T-helper 17 cell (primary cell): ENCODE measurements at regions not wholly inside any gene's neighbourhood (a gene's known extent, or its start where the extent isn't known, plus 50 kb on each side); places are given as distances from the start of the nearest gene placed in this dataset.

ENCODE experiments used
- ATAC-seq: fragments of 150-1000 bp; cut with Tn5 transposase; 2 replicates; pipeline ENCODE4 v1.10.0; 2021; ENCODE audit warnings: mild to moderate bottlenecking, moderate library complexity
- DNase-seq, 3 donors: peaks; one replicate each; pipeline versions ENCODE4 v3.0.0 to v3.0.0-alpha.2; 2020 to 2021
- H3K9me3 ChIP-seq: one replicate; pipeline ENCODE4 v1.7.0; 2013; ENCODE audit warnings: low read length, mild to moderate bottlenecking; ENCODE audit not compliant: control insufficient read depth, poor library complexity, severe bottlenecking
- H3K27ac Mint-ChIP-seq: one replicate; pipeline ENCODE4 v1.8.0; 2022; ENCODE audit warnings: mild to moderate bottlenecking, moderate library complexity, mixed read lengths
- H3K27me3 Mint-ChIP-seq: one replicate; pipeline ENCODE4 v1.8.0; 2022; ENCODE audit warnings: mixed read lengths
- H3K36me3 Mint-ChIP-seq: one replicate; pipeline ENCODE4 v1.8.0; 2022; ENCODE audit warnings: low read depth, mixed read lengths
- H3K4me1 Mint-ChIP-seq: one replicate; pipeline ENCODE4 v1.8.0; 2022; ENCODE audit warnings: mild to moderate bottlenecking, mixed read lengths
- H3K4me3 Mint-ChIP-seq: one replicate; pipeline ENCODE4 v1.8.0; 2022; ENCODE audit warnings: mild to moderate bottlenecking, moderate library complexity, mixed read lengths

- no peak overlapping the region for H3K27ac Mint-ChIP-seq
- H3K4me1 Mint-ChIP-seq, result peaks cover 2% of the 10 kb centered on the region
These were observed 177.2 kb downstream of the NR4A2 start for GRCh38 chr2:156155319-156155718.

DNA sequence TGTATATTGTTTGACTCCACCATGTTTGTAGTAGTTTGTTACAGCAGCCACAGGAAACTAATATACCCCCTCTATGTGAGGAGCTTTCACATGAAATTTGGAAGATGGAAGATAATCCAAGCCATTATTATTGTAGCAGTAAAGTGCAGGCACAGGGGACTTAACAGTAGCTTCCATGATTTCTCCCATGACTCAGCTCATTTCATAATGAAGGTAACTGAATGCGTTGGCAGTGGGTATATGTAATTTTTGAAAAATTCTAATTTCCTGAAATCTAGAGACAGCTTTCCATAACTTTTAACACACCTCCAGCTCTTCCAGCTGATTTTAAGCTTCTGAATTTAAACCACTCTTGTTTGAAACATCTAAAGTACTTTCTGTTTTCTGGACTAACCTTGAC lies 181.2 kb downstream of the NR4A2 start:
- ATAC-seq, result no peak
- Mint-ChIP-seq H3K36me3 (peaks cover 2% of the 10 kb centered on the region), H3K27me3 (peaks cover 11% of the 10 kb centered on the region), H3K4me3 (no peak overlapping the region), H3K4me1 (peaks cover 2% of the 10 kb centered on the region), H3K27ac (no peak overlapping the region)
- DNase-seq, result no peak
- no peaks in the 10 kb centered on the region for H3K9me3 ChIP-seq

More at GRCh38 chr2:156155319-156155718, 177.2 kb downstream of the NR4A2 start:
- no peak for ATAC-seq
- H3K36me3 Mint-ChIP-seq, result no peaks in the 10 kb centered on the region
- no peak overlapping the region for H3K4me3 Mint-ChIP-seq
- H3K27me3 Mint-ChIP-seq, result peaks cover 16% of the 10 kb centered on the region
- DNase-seq, result no peak
- H3K9me3 ChIP-seq, result no peaks in the 10 kb centered on the region

- H3K4me1 Mint-ChIP-seq, result no peaks in the 10 kb centered on the region
- ATAC-seq (no peak), DNase-seq (no peak)
- no peaks in the 10 kb centered on the region for H3K9me3 ChIP-seq
- no peak overlapping the region for H3K4me3 Mint-ChIP-seq
- H3K27me3 Mint-ChIP-seq, result peaks cover 10% of the 10 kb centered on the region
- H3K27ac Mint-ChIP-seq, result no peak overlapping the region
- peaks cover 2% of the 10 kb centered on the region for H3K36me3 Mint-ChIP-seq
These were observed 184.8 kb downstream of the NR4A2 start for GRCh38 chr2:156147594-156148330.

- ATAC-seq (no peak), DNase-seq (no peak)
- no peaks in the 10 kb centered on the region for H3K9me3 ChIP-seq
These were observed 186.5 kb downstream of the NR4A2 start for GRCh38 chr2:156145976-156146375.

DNA sequence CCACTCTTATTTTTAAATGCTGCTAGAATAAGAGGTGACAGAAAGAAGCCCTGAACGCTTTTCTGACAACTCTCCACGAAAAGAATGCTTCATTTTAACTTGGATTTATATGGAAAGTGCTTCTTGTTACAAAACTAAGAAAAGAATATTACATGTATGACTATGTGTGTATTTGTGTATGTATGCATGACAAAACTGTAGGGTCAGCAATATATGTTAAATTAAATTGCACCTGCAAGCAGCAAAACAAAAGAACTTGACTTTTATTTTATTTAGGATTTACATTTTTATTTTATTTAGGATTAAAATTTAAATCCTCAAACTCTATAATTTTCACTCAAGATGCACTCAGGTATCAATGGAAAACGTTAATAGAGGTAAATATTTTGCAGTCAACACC lies 187.1 kb downstream of the NR4A2 start:
- Mint-ChIP-seq H3K27me3 (peaks cover 10% of the 10 kb centered on the region), H3K4me3 (no peak overlapping the region), H3K4me1 (no peaks in the 10 kb centered on the region), H3K36me3 (peaks cover 2% of the 10 kb centered on the region), H3K27ac (no peak overlapping the region)
- no peak for DNase-seq
- no peaks in the 10 kb centered on the region for H3K9me3 ChIP-seq
- ATAC-seq, result no peak

More at GRCh38 chr2:156145976-156146375, 186.5 kb downstream of the NR4A2 start:
- Mint-ChIP-seq H3K27ac (no peak overlapping the region), H3K36me3 (peaks cover 2% of the 10 kb centered on the region), H3K4me1 (no peaks in the 10 kb centered on the region), H3K4me3 (no peak overlapping the region), H3K27me3 (peaks cover 10% of the 10 kb centered on the region)

GRCh38 chr2:156136566-156136965 lies 196.0 kb downstream of the NR4A2 start:
- no peak overlapping the region for H3K4me3 Mint-ChIP-seq
- ATAC-seq (no peak), DNase-seq (no peak)
- H3K4me1 Mint-ChIP-seq, result no peaks in the 10 kb centered on the region
- no peak overlapping the region for H3K27ac Mint-ChIP-seq
- H3K27me3 Mint-ChIP-seq, result peaks cover 10% of the 10 kb centered on the region
- no peaks in the 10 kb centered on the region for H3K36me3 Mint-ChIP-seq
- no peaks in the 10 kb centered on the region for H3K9me3 ChIP-seq

- H3K27me3 Mint-ChIP-seq, result peaks cover 10% of the 10 kb centered on the region
- H3K27ac Mint-ChIP-seq, result no peak overlapping the region
- no peak overlapping the region for H3K4me3 Mint-ChIP-seq
- no peaks in the 10 kb centered on the region for H3K36me3 Mint-ChIP-seq
- no peaks in the 10 kb centered on the region for H3K9me3 ChIP-seq
- H3K4me1 Mint-ChIP-seq, result no peaks in the 10 kb centered on the region
- ATAC-seq (no peak), DNase-seq (no peak)
These were observed 197.6 kb downstream of the NR4A2 start for GRCh38 chr2:156134887-156135286.

- Mint-ChIP-seq H3K4me1 (no peaks in the 10 kb centered on the region), H3K27ac (no peak overlapping the region), H3K4me3 (no peak overlapping the region), H3K36me3 (no peaks in the 10 kb centered on the region), H3K27me3 (peaks cover 10% of the 10 kb centered on the region)
- no peaks in the 10 kb centered on the region for H3K9me3 ChIP-seq
- DNase-seq (no peak), ATAC-seq (no peak)
These were observed 199.6 kb downstream of the NR4A2 start for GRCh38 chr2:156132941-156133340.

GRCh38 chr2:156132130-156132529 lies 200.4 kb downstream of the NR4A2 start:
- DNase-seq, result no peak
- no peaks in the 10 kb centered on the region for H3K36me3 Mint-ChIP-seq
- H3K4me1 Mint-ChIP-seq, result no peaks in the 10 kb centered on the region
- ATAC-seq, result no peak
- no peaks in the 10 kb centered on the region for H3K9me3 ChIP-seq
- peaks cover 10% of the 10 kb centered on the region for H3K27me3 Mint-ChIP-seq
- H3K4me3 Mint-ChIP-seq, result no peak overlapping the region
- H3K27ac Mint-ChIP-seq, result no peak overlapping the region

DNA sequence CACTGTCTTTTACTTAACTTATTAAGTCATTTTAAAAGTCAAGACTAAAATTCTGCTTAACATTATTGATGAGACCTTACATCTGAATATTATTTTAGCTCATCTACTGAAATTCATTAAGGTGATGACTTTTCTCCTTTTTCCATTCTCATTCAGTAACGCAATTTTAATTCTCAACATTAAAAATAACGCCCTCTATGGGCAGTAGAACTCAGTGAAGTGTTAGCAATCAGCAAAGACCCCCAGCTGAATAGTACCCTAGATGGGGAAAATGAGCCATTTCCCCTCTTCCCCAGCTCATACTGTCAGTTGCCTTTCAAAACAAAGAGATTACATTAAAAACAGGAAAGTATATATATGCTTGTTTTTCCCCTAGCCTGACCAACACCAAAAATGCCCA lies 203.3 kb downstream of the NR4A2 start:
- Mint-ChIP-seq H3K4me1 (no peaks in the 10 kb centered on the region), H3K36me3 (no peaks in the 10 kb centered on the region)
- ATAC-seq, result no peak

DNA sequence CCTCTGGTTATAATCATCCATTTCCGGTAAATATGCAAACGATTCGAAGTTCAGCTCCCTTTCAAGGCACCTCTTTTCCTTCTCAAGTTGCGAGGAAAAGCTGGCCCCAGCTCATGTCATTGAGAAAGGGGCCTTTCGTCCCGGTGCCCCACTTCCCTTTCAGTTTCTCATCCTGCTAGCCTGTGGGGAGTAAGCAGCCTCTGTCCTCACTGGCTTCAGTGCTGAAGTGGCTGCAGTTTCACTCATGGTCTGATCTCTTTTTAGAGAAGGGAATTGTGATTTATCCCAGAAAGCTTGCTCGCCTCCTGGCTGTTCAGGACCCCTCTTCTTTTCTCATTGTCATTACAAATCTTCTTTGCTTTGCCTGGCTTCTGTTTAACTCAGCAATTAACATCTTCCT lies 207.5 kb downstream of the NR4A2 start:
- Mint-ChIP-seq H3K4me3 (no peak overlapping the region), H3K36me3 (no peaks in the 10 kb centered on the region), H3K27me3 (peaks cover 13% of the 10 kb centered on the region), H3K27ac (no peak overlapping the region), H3K4me1 (no peaks in the 10 kb centered on the region)
- H3K9me3 ChIP-seq, result no peaks in the 10 kb centered on the region
- ATAC-seq, result no peak
- no peak for DNase-seq

More for the DNA sequence above, 203.3 kb downstream of the NR4A2 start:
- no peak overlapping the region for H3K4me3 Mint-ChIP-seq
- no peak overlapping the region for H3K27ac Mint-ChIP-seq
- DNase-seq, result no peak
- H3K9me3 ChIP-seq, result no peaks in the 10 kb centered on the region
- peaks cover 14% of the 10 kb centered on the region for H3K27me3 Mint-ChIP-seq

DNA sequence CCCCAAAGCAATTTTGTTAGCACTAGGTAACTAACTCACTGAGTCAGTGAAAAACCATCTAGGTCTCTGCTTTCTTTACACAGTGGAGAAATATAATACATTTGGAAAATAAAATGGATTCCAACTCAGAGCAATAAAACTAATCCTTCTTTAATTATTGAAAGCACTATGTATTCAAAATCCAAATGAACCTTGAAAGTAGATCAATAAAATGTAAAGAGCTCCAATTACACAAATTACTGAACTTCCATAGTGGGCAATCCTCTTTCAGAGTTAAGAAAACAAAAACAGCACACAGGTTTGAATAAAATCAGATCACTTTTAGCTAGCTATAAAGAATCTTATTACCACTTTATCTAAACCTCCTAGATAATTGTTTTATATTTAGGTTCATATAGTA lies 208.1 kb downstream of the NR4A2 start:
- H3K9me3 ChIP-seq, result no peaks in the 10 kb centered on the region
- DNase-seq (no peak), ATAC-seq (no peak)
- Mint-ChIP-seq H3K27me3 (peaks cover 13% of the 10 kb centered on the region), H3K4me1 (no peaks in the 10 kb centered on the region), H3K27ac (no peak overlapping the region), H3K4me3 (no peak overlapping the region), H3K36me3 (no peaks in the 10 kb centered on the region)

- ATAC-seq, result no peak
- Mint-ChIP-seq H3K27me3 (peaks cover 6% of the 10 kb centered on the region), H3K27ac (no peak overlapping the region), H3K4me1 (no peaks in the 10 kb centered on the region), H3K4me3 (no peak overlapping the region), H3K36me3 (no peaks in the 10 kb centered on the region)
- no peak for DNase-seq
- H3K9me3 ChIP-seq, result no peaks in the 10 kb centered on the region
These were observed 213.6 kb downstream of the NR4A2 start for GRCh38 chr2:156118753-156119416.

DNA sequence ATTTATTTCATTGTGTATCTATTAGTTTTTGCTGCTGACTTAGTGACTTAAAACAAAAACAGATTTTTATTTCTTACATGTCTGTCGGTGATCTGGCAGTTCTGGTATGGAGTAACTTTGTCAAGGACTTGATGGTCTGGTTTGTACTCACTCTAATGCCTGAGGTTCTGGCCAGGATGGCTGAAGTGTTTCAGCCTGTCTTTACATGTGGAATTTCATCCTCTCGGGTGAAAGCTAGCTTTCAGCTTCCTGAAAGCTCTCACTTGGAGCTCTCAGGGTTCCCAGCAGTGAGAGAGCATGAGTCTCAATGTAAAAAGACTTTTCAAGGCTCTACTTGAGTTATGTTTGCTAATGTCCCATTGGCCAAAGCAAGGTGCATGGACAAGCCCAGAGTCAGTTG lies 216.4 kb downstream of the NR4A2 start:
- no peak for ATAC-seq
- DNase-seq, result no peak
- no peaks in the 10 kb centered on the region for H3K4me1 Mint-ChIP-seq
- H3K4me3 Mint-ChIP-seq, result no peak overlapping the region
- H3K27ac Mint-ChIP-seq, result no peak overlapping the region
- H3K9me3 ChIP-seq, result no peaks in the 10 kb centered on the region
- peaks cover 7% of the 10 kb centered on the region for H3K27me3 Mint-ChIP-seq
- no peaks in the 10 kb centered on the region for H3K36me3 Mint-ChIP-seq
